Subcutaneous abdominal adipose tissue (tissue), 5 donors: ENCODE measurements at regions not wholly inside any gene's neighbourhood (a gene's known extent, or its start where the extent isn't known, plus 50 kb on each side); places are given as distances from the start of the nearest gene placed in this dataset.

Experiments used
- H3K27ac ChIP-seq: one replicate; pipeline ENCODE4 v1.7.0; 2013; ENCODE audit warnings: low read depth, mild to moderate bottlenecking, inconsistent platforms, low read length, moderate library complexity
- H3K27me3 ChIP-seq, 5 donors: one replicate each; pipeline ENCODE4 v1.7.0; 2013; ENCODE audit warnings: low read length in 5 of 5, inconsistent platforms in 1 of 5; ENCODE audit not compliant: control insufficient read depth in 5 of 5, insufficient read depth in 4 of 5
- H3K36me3 ChIP-seq, 5 donors: one replicate each; pipeline ENCODE4 v1.7.0; 2013; ENCODE audit warnings: low read length in 5 of 5; ENCODE audit not compliant: control insufficient read depth in 5 of 5, insufficient read depth in 5 of 5
- H3K4me1 ChIP-seq, 5 donors: one replicate each; pipeline ENCODE4 v1.7.0; 2013; ENCODE audit warnings: low read length in 5 of 5, mild to moderate bottlenecking in 3 of 5, moderate library complexity in 1 of 5; ENCODE audit not compliant: control insufficient read depth in 5 of 5, insufficient read depth in 5 of 5
- H3K4me3 ChIP-seq, 5 donors: one replicate each; pipeline ENCODE4 v1.7.0; 2013; ENCODE audit warnings: low read length in 5 of 5, low read depth in 1 of 5
- H3K9ac ChIP-seq, 5 donors: one replicate each; pipeline ENCODE4 v1.7.0; 2013; ENCODE audit warnings: low read length in 5 of 5, mild to moderate bottlenecking in 4 of 5, moderate library complexity in 3 of 5
- H3K9me3 ChIP-seq, 5 donors: one replicate each; pipeline ENCODE4 v1.7.0; 2013; ENCODE audit warnings: low read length in 5 of 5; ENCODE audit not compliant: control insufficient read depth in 5 of 5
- donor health status: healthy.
- donor health status: healthy.
- donor health status: healthy.
- donor health status: healthy.
- donor health status: healthy.

GRCh38 chr2:155825876-155826275 lies 506.6 kb downstream of the NR4A2 start:
- Histone ChIP-seq H3K4me3 (no peak overlapping the region), H3K36me3 (no peaks in the 10 kb centered on the region), H3K9ac (no peak overlapping the region), H3K9me3 (no peaks in the 10 kb centered on the region), H3K4me1 (no peaks in the 10 kb centered on the region), H3K27me3 (no peaks in the 10 kb centered on the region), H3K27ac (no peak overlapping the region)

- no peak overlapping the region for H3K4me3 ChIP-seq
- no peaks in the 10 kb centered on the region for H3K36me3 ChIP-seq
- H3K27ac ChIP-seq: no peak overlapping the region
- peaks cover 0 to 10% (median 4%) of the 10 kb centered on the region in 5 donors for H3K9me3 ChIP-seq
- no peak overlapping the region for H3K9ac ChIP-seq
- no peaks in the 10 kb centered on the region for H3K27me3 ChIP-seq
- no peaks in the 10 kb centered on the region for H3K4me1 ChIP-seq
Observed at GRCh38 chr2:155815851-155816250, 516.7 kb downstream of the NR4A2 start.

GRCh38 chr2:155815275-155815674 lies 517.2 kb downstream of the NR4A2 start:
- H3K4me1 ChIP-seq: no peaks in the 10 kb centered on the region

GRCh38 chr2:155810411-155810810 lies 522.1 kb downstream of the NR4A2 start:
- no peaks in the 10 kb centered on the region for H3K36me3 ChIP-seq

More at GRCh38 chr2:155815275-155815674, 517.2 kb downstream of the NR4A2 start:
- Histone ChIP-seq H3K4me3 (no peak overlapping the region), H3K27me3 (no peaks in the 10 kb centered on the region), H3K36me3 (no peaks in the 10 kb centered on the region), H3K27ac (no peak overlapping the region), H3K9ac (no peak overlapping the region), H3K9me3 (peaks cover 0 to 10% (median 4%) of the 10 kb centered on the region in 5 donors)

GRCh38 chr2:155802888-155803287 lies 529.6 kb downstream of the NR4A2 start:
- Histone ChIP-seq H3K27ac (no peak overlapping the region), H3K9ac (no peak overlapping the region), H3K36me3 (no peaks in the 10 kb centered on the region), H3K4me1 (no peaks in the 10 kb centered on the region), H3K4me3 (no peak overlapping the region), H3K27me3 (no peaks in the 10 kb centered on the region), H3K9me3 (no peaks in the 10 kb centered on the region)

More at GRCh38 chr2:155810411-155810810, 522.1 kb downstream of the NR4A2 start:
- Histone ChIP-seq H3K27me3 (no peaks in the 10 kb centered on the region), H3K27ac (no peak overlapping the region), H3K9ac (no peak overlapping the region), H3K4me1 (no peaks in the 10 kb centered on the region), H3K9me3 (peaks cover 0 to 2% (median 0%) of the 10 kb centered on the region in 5 donors), H3K4me3 (no peak overlapping the region)

- Histone ChIP-seq H3K9me3 (peaks cover 3 to 30% (median 20%) of the 10 kb centered on the region in 5 donors), H3K27me3 (no peaks in the 10 kb centered on the region), H3K36me3 (peaks cover 0 to 7% (median 0%) of the 10 kb centered on the region in 5 donors), H3K27ac (no peak overlapping the region), H3K4me1 (no peaks in the 10 kb centered on the region), H3K9ac (no peak overlapping the region), H3K4me3 (no peak overlapping the region)
Observed at GRCh38 chr2:155792666-155793065, 539.9 kb downstream of the NR4A2 start.

GRCh38 chr2:155770516-155770915 lies 562.0 kb downstream of the NR4A2 start:
- Histone ChIP-seq H3K9me3 (no peaks in the 10 kb centered on the region), H3K27me3 (peaks cover 0 to 2% (median 0%) of the 10 kb centered on the region in 5 donors), H3K9ac (no peak overlapping the region), H3K4me3 (no peak overlapping the region), H3K4me1 (no peaks in the 10 kb centered on the region), H3K36me3 (no peaks in the 10 kb centered on the region), H3K27ac (no peak overlapping the region)

- Histone ChIP-seq H3K4me1 (no peaks in the 10 kb centered on the region), H3K27ac (no peak overlapping the region), H3K9me3 (no peaks in the 10 kb centered on the region), H3K27me3 (peaks cover 0 to 2% (median 0%) of the 10 kb centered on the region in 5 donors), H3K4me3 (no peak overlapping the region), H3K9ac (no peak overlapping the region), H3K36me3 (no peaks in the 10 kb centered on the region)
Observed at GRCh38 chr2:155766342-155767115, 566.0 kb downstream of the NR4A2 start.

- Histone ChIP-seq H3K9ac (no peak overlapping the region), H3K36me3 (no peaks in the 10 kb centered on the region), H3K4me3 (no peak overlapping the region), H3K4me1 (no peaks in the 10 kb centered on the region), H3K9me3 (peaks cover 0 to 6% (median 0%) of the 10 kb centered on the region in 5 donors), H3K27me3 (no peaks in the 10 kb centered on the region), H3K27ac (no peak overlapping the region)
Observed at GRCh38 chr2:155755481-155755880, 577.0 kb downstream of the NR4A2 start.

GRCh38 chr2:155748131-155748530 lies 584.4 kb downstream of the NR4A2 start:
- no peak overlapping the region for H3K4me3 ChIP-seq
- H3K36me3 ChIP-seq: no peaks in the 10 kb centered on the region
- peaks cover 0 to 3% (median 0%) of the 10 kb centered on the region in 5 donors for H3K9me3 ChIP-seq
- no peaks in the 10 kb centered on the region for H3K4me1 ChIP-seq
- H3K27me3 ChIP-seq: no peaks in the 10 kb centered on the region
- no peak overlapping the region for H3K9ac ChIP-seq
- no peak overlapping the region for H3K27ac ChIP-seq
